SU-DHL-6 (cell line): ENCODE measurements at regions not wholly inside any gene's neighbourhood (a gene's known extent, or its start where the extent isn't known, plus 50 kb on each side); places are given as distances from the start of the nearest gene placed in this dataset.

Experiments
- EZH2phosphoT487 ChIP-seq: fragments of 200-600 bp; sonication (generic), shearing (Covaris generic); conservative IDR thresholded peaks from 2 replicates; pipeline ENCODE4 v1.6.1; 2018; ENCODE audit warnings: mild to moderate bottlenecking, antibody characterized with exemption, low read length, moderate library complexity, mixed read lengths
- TF ChIP-seq, protein P1 (sequence below): fragments of 200-600 bp; sonication (generic); IDR thresholded peaks from one replicate; pipeline ENCODE4 v1.5.1; 2017; ENCODE audit warnings: antibody characterized with exemption, mild to moderate bottlenecking, low read length, moderate library complexity; ENCODE audit not compliant: insufficient read depth, poor library complexity, severe bottlenecking

DNA sequence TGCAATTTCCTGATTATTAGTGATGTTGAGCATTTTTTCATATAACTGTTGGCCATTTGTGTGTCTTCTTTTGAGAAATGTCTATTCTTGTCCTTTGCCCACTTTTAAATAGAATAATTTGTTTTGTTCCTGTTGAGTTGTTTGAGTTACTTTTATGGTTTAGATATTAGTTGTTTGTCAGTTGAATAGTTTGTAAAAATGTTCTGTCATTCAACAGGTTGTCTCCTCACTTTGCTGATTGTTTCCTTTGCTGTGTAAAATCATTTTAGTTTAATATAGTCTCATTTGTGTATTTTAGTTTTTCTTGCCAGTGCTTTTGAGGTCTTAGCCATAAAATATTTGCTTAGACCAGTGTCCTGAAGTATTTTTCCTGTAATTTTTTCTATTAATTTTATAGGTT, 181.8 kb upstream of the GLRA2 start:
- TF ChIP-seq, protein P1, sequence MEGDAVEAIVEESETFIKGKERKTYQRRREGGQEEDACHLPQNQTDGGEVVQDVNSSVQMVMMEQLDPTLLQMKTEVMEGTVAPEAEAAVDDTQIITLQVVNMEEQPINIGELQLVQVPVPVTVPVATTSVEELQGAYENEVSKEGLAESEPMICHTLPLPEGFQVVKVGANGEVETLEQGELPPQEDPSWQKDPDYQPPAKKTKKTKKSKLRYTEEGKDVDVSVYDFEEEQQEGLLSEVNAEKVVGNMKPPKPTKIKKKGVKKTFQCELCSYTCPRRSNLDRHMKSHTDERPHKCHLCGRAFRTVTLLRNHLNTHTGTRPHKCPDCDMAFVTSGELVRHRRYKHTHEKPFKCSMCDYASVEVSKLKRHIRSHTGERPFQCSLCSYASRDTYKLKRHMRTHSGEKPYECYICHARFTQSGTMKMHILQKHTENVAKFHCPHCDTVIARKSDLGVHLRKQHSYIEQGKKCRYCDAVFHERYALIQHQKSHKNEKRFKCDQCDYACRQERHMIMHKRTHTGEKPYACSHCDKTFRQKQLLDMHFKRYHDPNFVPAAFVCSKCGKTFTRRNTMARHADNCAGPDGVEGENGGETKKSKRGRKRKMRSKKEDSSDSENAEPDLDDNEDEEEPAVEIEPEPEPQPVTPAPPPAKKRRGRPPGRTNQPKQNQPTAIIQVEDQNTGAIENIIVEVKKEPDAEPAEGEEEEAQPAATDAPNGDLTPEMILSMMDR: no peak
- TF ChIP-seq EZH2phosphoT487: no peak
